HTR-8/SVneo (cell line): ENCODE measurements at regions not wholly inside any gene's neighbourhood (a gene's known extent, or its start where the extent isn't known, plus 50 kb on each side); places are given as distances from the start of the nearest gene placed in this dataset.
"Not testable (repeated sequence)": the region's sequence is repeated elsewhere in the genome, so short reads cannot be mapped to it uniquely, and the experiment has no call there.

ENCODE experiments used
- DNase-seq: peaks from one replicate; pipeline ENCODE4 v3.0.0; 2011; ENCODE audit warnings: low spot score, mixed read lengths; ENCODE audit not compliant: insufficient read length
- FAIRE-seq: peaks from 2 replicates; lab custom pipeline; 2011; peaks lifted over from hg19 to GRCh38; lab: Jason Lieb, UNC

DNA sequence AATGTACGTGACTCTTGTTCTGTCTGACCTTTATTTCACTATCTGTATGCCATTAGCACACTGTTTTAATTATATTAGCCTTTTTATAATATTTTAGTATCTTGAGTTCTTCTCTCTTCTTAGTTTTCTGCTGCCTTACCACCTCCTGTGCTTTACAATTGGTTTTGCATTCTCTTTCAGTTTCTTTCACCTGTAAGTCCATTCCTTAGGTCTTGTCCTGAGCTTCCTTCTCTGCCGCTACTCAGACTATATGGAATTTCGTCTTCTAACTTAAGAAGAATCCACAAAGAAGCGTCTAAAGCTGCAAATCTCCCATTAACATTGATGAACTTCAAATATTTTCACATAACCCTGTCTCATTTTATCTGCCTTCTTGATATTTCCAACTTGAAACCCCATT, 642.9 kb downstream of the MAT2B start:
- FAIRE-seq (no peak), DNase-seq (no peak)

DNA sequence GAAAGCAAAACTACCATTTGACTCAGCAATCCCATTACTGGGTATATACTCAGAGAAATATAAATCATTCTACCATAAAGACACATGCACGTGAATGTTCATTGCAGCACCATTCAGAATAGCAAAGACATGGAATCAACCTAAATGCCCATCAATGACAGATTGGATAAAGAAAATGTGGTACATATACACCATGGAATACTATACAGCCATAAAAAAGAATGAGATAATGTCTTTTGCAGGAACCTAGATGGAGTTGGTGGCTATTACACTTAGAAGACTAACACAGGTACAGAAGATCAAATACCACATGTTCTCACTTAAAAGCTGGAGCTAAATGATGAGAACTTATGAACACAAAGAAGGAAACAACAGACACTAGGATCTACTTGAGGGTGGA, 647.1 kb downstream of the MAT2B start:
- DNase-seq, FAIRE-seq: not testable (repeated sequence)

- no peak for DNase-seq
- FAIRE-seq, result no peak
These were observed 648.2 kb downstream of the MAT2B start for GRCh38 chr5:164153469-164154172.

- no peak for FAIRE-seq
- no peak for DNase-seq
These were observed 665.4 kb downstream of the MAT2B start for GRCh38 chr5:164170814-164171213.

- DNase-seq, result peak; percentile 10
- FAIRE-seq, result no peak
These were observed 669.7 kb downstream of the MAT2B start for GRCh38 chr5:164175083-164175482.

DNA sequence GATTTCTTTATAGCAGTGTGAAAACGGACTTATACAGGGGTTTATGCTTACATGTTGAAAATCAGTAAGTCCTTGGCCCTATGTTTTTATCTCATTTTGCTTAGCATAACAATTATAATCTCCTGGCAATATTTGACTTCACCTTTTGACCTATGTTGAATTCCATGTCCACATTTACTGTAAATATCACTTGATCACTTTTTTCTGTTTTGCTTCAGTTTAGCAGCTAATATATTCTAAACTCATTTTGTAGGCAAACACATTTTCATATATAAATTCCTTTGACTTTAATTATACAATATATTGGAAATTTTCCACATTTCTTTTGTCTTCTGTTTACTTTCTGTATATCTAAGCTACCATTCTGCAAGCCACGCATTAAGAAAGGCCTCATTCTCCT, 674.0 kb downstream of the MAT2B start:
- DNase-seq, result no peak
- no peak for FAIRE-seq

DNA sequence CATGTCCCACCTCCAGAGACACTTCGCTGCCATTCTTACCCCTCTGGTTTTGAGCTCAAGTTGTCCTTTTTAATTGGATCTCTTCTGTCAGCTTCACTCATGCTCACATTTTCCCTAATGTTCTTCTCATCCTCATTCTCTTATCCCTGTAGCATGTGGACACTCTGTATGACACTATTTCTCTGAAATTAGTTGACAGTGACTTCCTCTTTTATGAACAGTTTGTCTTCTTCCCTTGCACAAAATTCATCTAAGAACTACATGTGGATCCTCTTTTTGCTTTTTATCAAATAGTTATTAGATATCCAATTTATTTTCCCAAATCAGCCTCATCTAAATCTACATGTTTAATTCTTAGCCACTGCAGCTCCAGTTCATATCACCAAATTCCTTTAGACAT, 676.2 kb downstream of the MAT2B start:
- FAIRE-seq, result no peak
- no peak for DNase-seq

DNA sequence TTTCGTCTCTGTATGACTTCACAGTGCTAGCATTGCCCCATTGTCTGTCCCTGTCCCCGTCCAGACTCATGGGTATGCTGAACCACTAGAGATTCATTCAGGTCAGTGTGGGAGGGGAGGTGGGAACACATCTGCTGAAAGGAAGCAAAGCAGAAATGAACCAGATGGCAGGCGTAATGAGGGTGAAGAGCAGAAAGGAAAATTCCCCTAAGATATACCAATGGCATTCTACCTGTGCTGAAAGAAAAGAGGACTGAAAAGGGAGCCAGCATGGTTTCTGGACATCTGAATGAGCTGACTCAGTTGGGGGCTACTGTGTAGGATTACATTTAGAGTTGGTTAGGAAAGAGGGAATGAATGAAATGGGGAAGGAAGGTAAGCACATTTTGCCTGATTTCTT, 678.7 kb downstream of the MAT2B start:
- FAIRE-seq (no peak), DNase-seq (no peak)

DNA sequence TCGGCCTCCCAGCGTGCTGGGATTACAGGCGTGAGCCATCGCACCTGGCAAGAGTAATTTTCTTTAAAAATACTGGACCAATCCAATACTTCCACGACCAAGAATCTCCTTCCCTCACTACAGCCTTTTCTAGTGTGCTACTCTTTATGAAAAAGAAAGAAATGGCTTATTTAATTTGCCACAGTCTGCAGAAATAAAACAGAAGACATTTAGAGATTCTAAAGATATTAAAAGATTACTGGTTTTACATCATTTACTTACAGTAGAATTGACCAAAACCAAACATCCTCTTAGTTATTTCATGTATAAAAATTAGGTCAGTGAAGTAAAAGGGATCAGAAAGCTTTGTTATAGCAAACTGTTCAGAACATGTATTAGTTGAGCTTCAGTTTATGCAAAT, 679.6 kb downstream of the MAT2B start:
- no peak for FAIRE-seq
- DNase-seq, result no peak

DNA sequence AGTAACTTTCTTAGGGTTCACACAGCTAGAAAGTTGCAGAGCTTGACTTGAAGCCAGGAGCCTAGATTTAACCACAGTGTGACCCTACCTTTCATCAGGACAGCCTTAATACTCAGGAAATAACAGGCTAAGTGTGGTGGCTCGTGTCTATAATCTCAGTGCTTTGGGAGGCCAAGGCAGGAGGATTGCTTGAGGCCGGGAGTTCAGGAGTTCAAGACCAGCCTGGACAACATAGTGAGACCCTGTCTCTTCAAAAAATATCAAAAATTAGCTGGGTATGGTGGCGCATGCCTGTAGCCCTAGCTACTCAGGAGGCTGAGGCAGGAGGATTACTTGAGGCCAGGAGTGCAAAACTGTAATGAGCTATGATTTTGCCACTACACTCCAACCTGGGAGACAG, 681.1 kb downstream of the MAT2B start:
- no peak for DNase-seq
- no peak for FAIRE-seq

- FAIRE-seq (no peak), DNase-seq (no peak)
These were observed 682.4 kb downstream of the MAT2B start for GRCh38 chr5:164187785-164188184.

DNA sequence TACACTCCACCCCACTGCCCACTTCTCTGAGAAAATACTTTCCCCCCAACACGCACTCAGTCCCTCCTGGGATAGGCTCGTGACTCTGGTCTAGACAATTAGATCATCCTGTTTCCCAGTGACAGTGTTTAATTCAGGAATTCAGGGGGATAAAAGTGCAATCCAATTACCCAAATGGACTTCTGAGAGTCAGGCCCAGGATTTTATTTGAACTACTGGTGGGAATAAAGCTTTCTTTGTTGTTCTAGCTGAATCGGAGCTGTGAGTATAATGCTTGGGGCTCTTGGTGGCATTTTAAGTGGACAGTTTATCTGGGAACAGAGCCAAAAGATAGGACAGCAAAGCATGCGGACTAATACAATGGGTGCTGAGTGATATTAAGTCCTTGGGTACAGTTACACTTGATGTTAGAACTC, 683.3 kb downstream of the MAT2B start:
- DNase-seq, result no peak
- FAIRE-seq, result no peak

DNA sequence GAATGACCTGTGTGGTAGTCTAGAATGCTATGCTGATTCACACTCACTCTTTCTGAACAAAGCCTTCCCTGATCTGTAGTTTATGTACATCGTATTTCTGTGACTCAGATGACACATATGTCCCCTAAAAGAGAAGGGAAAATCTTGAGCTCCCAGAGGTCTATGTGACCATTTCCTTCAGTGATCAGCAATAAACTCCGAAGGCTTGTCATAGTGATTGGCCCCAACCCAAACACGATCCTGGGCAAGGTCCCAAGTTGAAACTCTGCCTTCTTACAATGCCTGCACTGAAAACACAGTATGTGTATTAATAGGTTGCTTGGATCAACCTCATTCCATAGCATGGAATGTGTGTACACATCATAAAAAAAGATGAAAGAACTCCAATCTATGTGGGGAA, 685.8 kb downstream of the MAT2B start:
- FAIRE-seq (no peak), DNase-seq (peak; percentile 22)

DNA sequence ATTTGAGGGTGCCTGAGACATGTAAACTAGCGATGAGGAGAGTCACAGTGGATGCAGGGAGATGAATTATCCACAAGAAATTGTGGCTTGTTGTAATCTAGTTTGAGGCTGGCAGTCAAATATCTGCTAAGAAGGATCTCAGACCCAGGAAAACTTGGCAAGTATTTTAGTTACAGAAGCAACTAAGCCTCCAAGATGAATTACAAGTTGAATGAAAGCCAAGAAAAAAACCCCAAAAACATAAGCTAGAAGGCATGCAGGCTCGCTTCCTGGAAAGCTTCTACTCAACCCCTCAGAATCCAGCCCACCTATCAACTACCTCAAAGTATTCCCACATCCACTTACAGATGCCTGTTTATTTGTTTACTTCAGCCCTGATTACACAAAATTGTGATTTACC, 696.9 kb downstream of the MAT2B start:
- FAIRE-seq (no peak), DNase-seq (no peak)

DNA sequence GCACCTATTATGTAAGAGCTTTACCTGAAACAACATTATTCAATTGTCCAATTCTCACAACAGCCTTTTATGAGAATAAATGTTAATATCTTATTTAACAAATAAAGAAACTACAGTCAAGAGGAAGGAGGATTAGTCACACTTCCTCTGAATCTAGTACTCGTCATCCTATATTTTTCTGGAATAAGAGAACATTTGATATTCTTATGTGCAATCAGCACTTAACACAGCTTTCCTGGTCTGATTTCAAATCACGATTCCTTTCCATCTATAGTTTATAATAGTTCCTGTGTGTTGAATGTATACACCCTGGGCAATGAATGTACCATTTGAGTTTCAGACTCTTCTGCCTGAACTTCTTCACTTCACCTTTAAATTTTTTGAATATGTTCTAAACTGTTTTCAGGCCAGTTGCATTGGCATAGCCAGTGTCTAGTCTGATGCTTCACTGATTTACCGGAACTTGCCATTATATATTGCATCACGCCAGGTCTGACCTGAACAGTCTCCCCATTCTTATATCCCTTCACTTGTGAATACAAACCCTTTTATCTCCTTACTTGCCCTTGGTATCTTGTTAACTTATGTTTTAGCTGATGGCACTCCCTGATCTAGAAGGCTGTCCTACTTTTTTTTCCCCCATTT, 698.3 kb downstream of the MAT2B start:
- DNase-seq (no peak), FAIRE-seq (no peak)

DNA sequence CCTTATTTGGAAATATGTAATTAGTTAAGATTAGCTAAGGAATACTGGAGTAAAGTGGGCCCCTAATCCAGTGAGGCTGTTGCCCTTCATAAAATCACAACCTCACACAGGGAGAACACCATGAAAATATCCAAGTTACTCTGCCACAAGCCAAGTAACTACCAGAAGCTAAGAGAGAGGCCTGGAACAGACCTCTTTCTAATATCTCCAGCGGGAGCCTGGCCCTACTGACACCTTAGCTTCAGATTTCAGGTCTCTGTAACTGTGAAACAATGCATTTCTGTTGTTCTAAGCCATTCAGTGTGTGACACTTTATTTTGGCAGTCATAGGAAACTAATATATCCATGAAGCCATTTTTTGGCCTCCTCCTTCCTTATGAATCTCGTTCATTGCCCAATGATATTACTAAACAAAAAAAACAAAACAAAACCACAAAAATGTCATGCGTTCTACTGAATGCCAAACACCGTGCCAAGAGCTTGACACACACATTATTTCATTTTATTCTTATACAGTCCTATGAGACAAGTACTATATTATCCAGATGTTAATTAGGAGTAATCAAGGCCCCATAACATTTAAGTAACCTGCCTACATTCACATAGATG, 699.0 kb downstream of the MAT2B start:
- DNase-seq, result no peak
- FAIRE-seq, result no peak

- DNase-seq, result no peak
- FAIRE-seq, result no peak
These were observed 700.8 kb downstream of the MAT2B start for GRCh38 chr5:164206196-164206595.

GRCh38 chr5:164207646-164208045, 702.2 kb downstream of the MAT2B start:
- FAIRE-seq (no peak), DNase-seq (no peak)

DNA sequence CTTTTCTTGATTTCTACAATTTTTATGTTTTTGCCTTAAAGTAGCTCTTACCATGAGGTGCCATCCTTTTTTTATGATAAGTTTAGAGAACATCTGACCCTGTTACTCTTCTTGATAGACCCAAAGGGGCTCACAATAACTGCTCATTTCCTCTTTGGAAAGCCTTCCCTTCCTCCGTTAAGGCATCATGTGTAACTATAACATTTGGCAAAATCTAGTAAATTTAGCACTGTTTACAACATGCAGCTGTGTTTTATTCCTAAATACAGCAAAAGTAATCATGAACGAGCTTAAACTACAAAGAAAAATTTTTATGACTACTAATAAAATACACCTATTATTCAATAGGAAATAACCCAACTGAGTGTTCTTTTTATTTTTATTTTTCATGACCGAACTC, 705.1 kb downstream of the MAT2B start:
- no peak for DNase-seq
- FAIRE-seq, result no peak

DNA sequence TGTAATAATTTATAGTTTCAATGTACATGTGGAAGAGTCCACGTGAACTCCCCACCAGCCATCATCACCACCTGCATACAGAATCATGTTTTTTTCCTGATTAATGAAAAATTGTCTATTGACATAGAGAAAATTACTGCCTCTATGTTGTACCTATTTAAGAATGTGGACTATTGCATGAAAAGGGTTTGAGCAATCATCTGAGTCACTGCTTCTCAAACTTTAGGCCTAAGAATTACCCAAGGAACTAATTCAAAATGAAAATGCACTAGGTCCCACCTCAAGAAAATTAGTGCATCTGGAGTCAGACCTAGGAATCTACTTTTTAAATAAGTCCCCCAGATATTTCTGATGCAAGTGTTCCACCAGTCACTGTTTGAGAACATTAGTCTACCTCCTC, 709.3 kb downstream of the MAT2B start:
- no peak for FAIRE-seq

DNA sequence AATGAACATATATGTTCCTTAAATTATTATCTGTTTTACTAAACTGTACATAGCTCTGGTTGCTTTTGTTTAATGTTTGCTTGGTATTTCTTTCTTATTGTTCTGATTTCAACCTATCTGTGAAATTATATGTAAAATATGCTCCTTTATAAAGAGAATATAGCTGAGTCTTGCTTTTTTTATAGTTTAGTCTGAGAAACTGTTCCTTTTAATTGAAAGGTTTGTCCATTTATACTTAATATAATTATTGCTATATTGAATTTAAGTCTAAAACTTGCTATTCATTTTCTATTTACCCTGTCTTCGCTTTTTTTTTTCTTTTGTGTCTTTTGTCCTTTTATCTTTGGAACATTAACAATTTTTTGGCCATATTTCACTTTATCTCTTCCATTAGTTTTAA, 712.0 kb downstream of the MAT2B start:
- no peak for DNase-seq
- no peak for FAIRE-seq

More for the DNA sequence above, 709.3 kb downstream of the MAT2B start:
- no peak for DNase-seq

DNA sequence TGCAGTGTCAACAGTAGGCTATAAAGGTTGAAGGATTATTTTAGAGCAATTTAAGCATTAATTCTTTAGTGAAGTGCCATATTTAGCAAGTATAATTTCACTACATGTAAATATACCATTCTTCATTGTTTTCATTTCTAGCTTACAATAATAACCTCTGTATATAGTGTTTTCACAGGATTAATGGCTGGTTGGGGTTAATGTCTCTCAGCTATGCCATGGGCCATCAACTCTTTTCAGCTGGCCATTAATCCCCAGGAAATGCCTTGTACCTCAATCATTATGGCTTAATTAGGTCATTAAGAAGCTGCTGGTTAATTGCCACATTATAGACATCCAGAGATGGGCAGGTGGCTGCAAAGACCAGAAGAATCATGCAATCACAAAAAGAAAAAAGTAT, 715.1 kb downstream of the MAT2B start:
- FAIRE-seq, result no peak

More for the DNA sequence above, 715.1 kb downstream of the MAT2B start:
- no peak for DNase-seq
